Aorta (tissue), 5 donors: ENCODE measurements at regions not wholly inside any gene's neighbourhood (a gene's known extent, or its start where the extent isn't known, plus 50 kb on each side); places are given as distances from the start of the nearest gene placed in this dataset.
"Not testable (repeated sequence)": the region's sequence is repeated elsewhere in the genome, so short reads cannot be mapped to it uniquely, and the experiment has no call there.

Experiments used
- ATAC-seq: fragments of 200-7000 bp; cut with Tn5 transposase; one replicate; pipeline ENCODE4 v1.9.1; 2022; ENCODE audit warnings: moderate library complexity; ENCODE audit not compliant: low FRiP score
- DNase-seq, 2 donors: peaks; one replicate each; pipeline ENCODE4 v3.0.0-alpha.2; 2020
- H3K27ac ChIP-seq, 2 donors: one replicate each; pipeline ENCODE4 v1.5.1; 2013; ENCODE audit warnings: low read length in 2 of 2, mild to moderate bottlenecking in 2 of 2, moderate library complexity in 2 of 2, control low read depth in 1 of 2, inconsistent platforms in 1 of 2, low read depth in 1 of 2
- H3K27me3 ChIP-seq, 2 donors: one replicate each; pipeline ENCODE4 v1.6.1; 2013; ENCODE audit warnings: control low read depth in 1 of 2, low read length in 1 of 2, mild to moderate bottlenecking in 1 of 2, moderate library complexity in 1 of 2; ENCODE audit not compliant: insufficient read depth in 2 of 2, control insufficient read depth in 1 of 2
- H3K36me3 ChIP-seq, 2 donors: one replicate each; pipeline ENCODE4 v1.6.1; 2013; ENCODE audit warnings: control low read depth in 1 of 2, low read length in 1 of 2, mild to moderate bottlenecking in 1 of 2; ENCODE audit not compliant: insufficient read depth in 2 of 2, control insufficient read depth in 1 of 2
- H3K4me1 ChIP-seq, 2 donors: one replicate each; pipeline ENCODE4 v1.6.1; 2013; ENCODE audit warnings: low read length in 2 of 2, control low read depth in 1 of 2, mild to moderate bottlenecking in 1 of 2, moderate library complexity in 1 of 2; ENCODE audit not compliant: insufficient read depth in 2 of 2, control insufficient read depth in 1 of 2
- H3K4me3 ChIP-seq, 2 donors: one replicate each; pipeline ENCODE4 v1.5.1; 2013; ENCODE audit warnings: low read length in 2 of 2, control low read depth in 1 of 2, mild to moderate bottlenecking in 1 of 2
- H3K9me3 ChIP-seq: one replicate; pipeline ENCODE4 v1.6.1; 2013; ENCODE audit warnings: mild to moderate bottlenecking, low read length; ENCODE audit not compliant: control insufficient read depth
- WGBS, 2 donors: extraction: QIAGEN DNeasy Blood & Tissue Kit; methylation state at CpG; one replicate each; pipeline ENCODE4 v1.1.7; 2013; 5-methylcytosine and 5-hydroxymethylcytosine counted together
- intact Hi-C, 2 donors: fragments of 100-400 bp; cut with DNase I; formaldehyde crosslinking; loops; one replicate each; pipeline versions ENCODE4 v1.14.2 to v1.15.0; 2022
- donor health status: healthy with polysubstance abuse.
- donor health status: Bipolar disorder and iron deficiency.
- donor health status: DM: no; HTN: no; CAD: no.
- donor health status: DM: no; HTN: no; CAD: no.
- donor health status: DM: yes; HTN: yes; CAD: no.

- ATAC-seq: no peak
- Histone ChIP-seq H3K36me3 (no peaks in the 10 kb centered on the region), H3K27me3 (no peaks in the 10 kb centered on the region), H3K9me3 (no peaks in the 10 kb centered on the region), H3K27ac (no peak overlapping the region), H3K4me1 (no peaks in the 10 kb centered on the region), H3K4me3 (no peak overlapping the region)
- DNase-seq: no peak
- intact Hi-C loops: no loop called here
- 59 to 69% methylated on average over 1 of the region's 1 CpG for WGBS, 2 donors
Observed at GRCh38 chr7:85285527-85285926, 98.7 kb upstream of the SEMA3D start.

GRCh38 chr7:85275204-85275603 lies 88.3 kb upstream of the SEMA3D start:
- Histone ChIP-seq H3K27ac (no peak overlapping the region), H3K4me1 (no peaks in the 10 kb centered on the region), H3K27me3 (no peaks in the 10 kb centered on the region), H3K9me3 (no peaks in the 10 kb centered on the region), H3K4me3 (no peak overlapping the region), H3K36me3 (no peaks in the 10 kb centered on the region)
- ATAC-seq (no peak), DNase-seq (no peak)
- intact Hi-C loops: no loop called here
- 68 to 70% methylated on average over 5 of the region's 5 CpGs for WGBS, 2 donors

- intact Hi-C loops: no loop called here
- Histone ChIP-seq H3K4me1 (no peaks in the 10 kb centered on the region), H3K36me3 (no peaks in the 10 kb centered on the region), H3K9me3 (no peaks in the 10 kb centered on the region), H3K4me3 (no peak overlapping the region), H3K27me3 (no peaks in the 10 kb centered on the region), H3K27ac (no peak overlapping the region)
- ATAC-seq (no peak), DNase-seq (no peak)
- 52 to 55% methylated on average over 1 of the region's 1 CpG for WGBS, 2 donors
Observed at GRCh38 chr7:85274454-85274853, 87.6 kb upstream of the SEMA3D start.

- DNase-seq (no peak), ATAC-seq (no peak)
- H3K4me3 ChIP-seq: no peak overlapping the region
- no peaks in the 10 kb centered on the region for H3K4me1 ChIP-seq
- H3K9me3 ChIP-seq: no peaks in the 10 kb centered on the region
- intact Hi-C loops: no loop called here
- H3K27ac ChIP-seq: no peak overlapping the region
- no peaks in the 10 kb centered on the region for H3K27me3 ChIP-seq
- 3 to 11% methylated on average over 6 of the region's 6 CpGs for WGBS, 2 donors
- H3K36me3 ChIP-seq: no peaks in the 10 kb centered on the region
Observed at GRCh38 chr7:85262891-85263290, 76.0 kb upstream of the SEMA3D start.

- H3K36me3 ChIP-seq: no peaks in the 10 kb centered on the region
- H3K9me3 ChIP-seq: no peaks in the 10 kb centered on the region
- ATAC-seq: no peak
- no peak for DNase-seq
- WGBS, 2 donors: 74 to 86% methylated on average over 2 of the region's 2 CpGs
- no peak overlapping the region for H3K4me3 ChIP-seq
- no peak overlapping the region for H3K27ac ChIP-seq
- H3K4me1 ChIP-seq: no peaks in the 10 kb centered on the region
- intact Hi-C loops: no loop called here
- H3K27me3 ChIP-seq: no peaks in the 10 kb centered on the region
Observed at GRCh38 chr7:85261336-85261735, 74.5 kb upstream of the SEMA3D start.

- H3K27me3 ChIP-seq, ATAC-seq, H3K36me3 ChIP-seq, H3K4me3 ChIP-seq, DNase-seq, H3K4me1 ChIP-seq, intact Hi-C loops, H3K9me3 ChIP-seq, H3K27ac ChIP-seq: not testable (repeated sequence)
- WGBS, 2 donors: 96% methylated on average over 19 of the region's 19 CpGs
Observed at GRCh38 chr7:85249787-85250186, 62.9 kb upstream of the SEMA3D start.

GRCh38 chr7:85239109-85239508 lies 52.3 kb upstream of the SEMA3D start:
- Histone ChIP-seq H3K4me3 (no peak overlapping the region), H3K27me3 (no peaks in the 10 kb centered on the region), H3K9me3 (no peaks in the 10 kb centered on the region), H3K36me3 (no peaks in the 10 kb centered on the region), H3K4me1 (no peaks in the 10 kb centered on the region), H3K27ac (no peak overlapping the region)
- WGBS, 2 donors: 74 to 90% methylated on average over 4 of the region's 4 CpGs
- intact Hi-C loops: no loop called here
- ATAC-seq: no peak
- no peak for DNase-seq

- DNase-seq: no peak
Observed at GRCh38 chr7:85237721-85238120, 50.9 kb upstream of the SEMA3D start.

More at GRCh38 chr7:85237721-85238120, 50.9 kb upstream of the SEMA3D start:
- H3K4me1 ChIP-seq: no peaks in the 10 kb centered on the region
- intact Hi-C loops: no loop called here
- H3K27me3 ChIP-seq: no peaks in the 10 kb centered on the region
- H3K27ac ChIP-seq: no peak overlapping the region
- no peak overlapping the region for H3K4me3 ChIP-seq
- no peaks in the 10 kb centered on the region for H3K36me3 ChIP-seq
- WGBS, 2 donors: 74 to 77% methylated on average over 4 of the region's 4 CpGs
- ATAC-seq: no peak
- H3K9me3 ChIP-seq: no peaks in the 10 kb centered on the region
